ACHN (cell line): ENCODE measurements at regions not wholly inside any gene's neighbourhood (a gene's known extent, or its start where the extent isn't known, plus 50 kb on each side); places are given as distances from the start of the nearest gene placed in this dataset.

Source experiments
- DNase-seq: peaks from one replicate; pipeline ENCODE4 v3.0.0-alpha.2; 2015
- in situ Hi-C: cut with HindIII; loops from 2 replicates; pipeline ENCODE4 v1.10.0; 2017; ENCODE audit warnings: low sequenced_read_pairs, low pct_ligation_motif_present, low pct_unique_long_range_greater_than_20kb

GRCh38 chr3:124210899-124211298 is 219.0 kb upstream of the ROPN1 start:
- in situ Hi-C loops, result no loop called here
- DNase-seq, result no peak

- DNase-seq, result no peak
- in situ Hi-C loops, result no loop called here
Observed at GRCh38 chr3:124213641-124214040, 221.7 kb upstream of the ROPN1 start.

DNA sequence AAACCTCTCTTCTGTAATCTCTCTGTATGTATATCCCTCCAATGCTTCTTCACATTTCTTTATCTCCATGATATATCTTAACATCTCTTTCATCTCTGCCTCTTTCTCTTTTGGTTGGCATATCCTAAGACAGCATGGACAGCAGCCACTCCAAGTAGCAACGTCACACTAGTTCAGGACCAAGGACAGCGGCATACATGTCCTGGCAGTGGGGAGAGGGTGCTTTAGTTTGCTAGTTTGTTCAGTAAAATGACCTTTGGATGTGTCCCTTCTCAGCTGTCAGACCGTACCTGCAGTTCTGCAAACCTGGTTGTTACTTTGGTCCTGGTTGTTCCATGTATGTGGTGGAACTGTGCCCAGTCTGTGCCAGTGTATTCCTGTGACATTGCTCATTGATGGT is 225.6 kb upstream of the ROPN1 start:
- DNase-seq, result peak; percentile 78

DNA sequence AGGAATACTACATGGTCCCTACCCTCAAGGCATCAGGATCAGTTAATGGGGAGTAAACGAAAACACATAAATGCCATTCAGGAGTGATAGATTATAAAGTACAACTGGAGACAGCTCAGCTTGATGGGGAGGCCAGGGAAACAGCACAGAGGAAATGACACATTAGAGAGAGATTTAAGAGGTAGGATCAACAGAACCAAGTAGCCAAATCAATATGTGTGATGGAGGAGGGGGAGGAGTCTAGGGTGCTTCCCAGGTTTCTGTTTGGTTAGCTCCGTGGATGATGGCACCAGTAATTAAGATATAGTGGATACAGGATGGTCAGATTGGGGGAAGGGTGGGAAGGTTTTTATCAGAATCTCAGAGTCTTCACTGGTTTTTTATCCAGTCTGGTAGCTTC is 229.5 kb upstream of the ROPN1 start:
- in situ Hi-C loops, result no loop called here
- DNase-seq, result no peak

More for the DNA sequence above, 225.6 kb upstream of the ROPN1 start:
- in situ Hi-C loops, result no loop called here

- in situ Hi-C loops, result no loop called here
- no peak for DNase-seq
Observed at GRCh38 chr3:124223853-124224252, 231.9 kb upstream of the ROPN1 start.

DNA sequence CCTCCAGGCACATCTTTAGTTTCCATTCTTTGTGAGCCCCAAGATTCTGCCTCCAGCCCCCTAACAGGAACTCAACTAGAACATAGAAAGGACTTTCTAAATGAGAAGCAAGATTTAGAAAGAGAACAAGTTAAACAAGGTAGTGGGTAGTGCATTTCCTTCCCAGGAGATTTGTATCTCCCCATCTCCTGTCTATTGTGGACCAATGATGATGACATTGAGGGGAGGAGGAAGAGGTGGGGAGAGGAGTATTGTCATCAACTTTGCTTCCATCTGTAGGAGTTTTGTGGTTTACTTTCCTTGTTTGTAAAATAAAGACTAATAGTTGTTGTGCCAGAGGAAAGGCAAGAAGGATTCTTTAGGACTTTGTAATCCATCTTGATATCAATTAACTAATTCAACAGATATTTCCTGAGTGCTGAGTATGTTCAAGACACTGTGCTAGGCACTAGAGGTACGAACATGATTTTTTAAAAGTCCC is 235.3 kb upstream of the ROPN1 start:
- DNase-seq, result no peak
- in situ Hi-C loops, result no loop called here

DNA sequence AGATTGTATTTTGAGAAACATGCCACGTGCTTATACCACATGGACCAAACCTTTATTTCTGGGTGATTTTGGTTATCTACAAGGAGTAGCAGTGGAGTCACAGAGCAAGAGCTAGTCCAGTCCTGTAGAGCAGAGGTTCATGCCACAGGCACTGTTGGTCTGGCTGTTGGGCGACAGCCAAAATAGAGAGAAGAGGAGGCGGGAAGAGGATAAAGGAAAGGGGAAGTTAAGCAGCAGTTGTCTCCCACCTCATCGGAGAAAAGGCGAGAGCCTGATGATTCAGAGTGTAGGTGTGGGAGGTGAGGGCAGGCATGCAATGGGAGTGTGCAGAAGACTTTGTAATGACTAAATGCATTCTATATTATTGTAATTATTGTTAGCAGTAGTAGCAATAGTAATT is 237.5 kb upstream of the ROPN1 start:
- no peak for DNase-seq

GRCh38 chr3:124229836-124230235 is 237.9 kb upstream of the ROPN1 start:
- in situ Hi-C loops, result no loop called here
- DNase-seq, result no peak

More for the DNA sequence above, 237.5 kb upstream of the ROPN1 start:
- in situ Hi-C loops, result no loop called here

- in situ Hi-C loops, result no loop called here
- no peak for DNase-seq
Observed at GRCh38 chr3:124230432-124230831, 238.5 kb upstream of the ROPN1 start.

GRCh38 chr3:124230998-124231397 is 239.1 kb upstream of the ROPN1 start:
- in situ Hi-C loops, result no loop called here
- DNase-seq, result no peak

GRCh38 chr3:124234852-124235252 is 242.9 kb upstream of the ROPN1 start:
- in situ Hi-C loops, result no loop called here
- DNase-seq, result no peak

- DNase-seq, result no peak
- in situ Hi-C loops, result no loop called here
Observed at GRCh38 chr3:124235446-124235845, 243.5 kb upstream of the ROPN1 start.

GRCh38 chr3:124243177-124243859 is 251.4 kb upstream of the ROPN1 start:
- no peak for DNase-seq
- in situ Hi-C loops, result no loop called here

- DNase-seq, result no peak
- in situ Hi-C loops, result no loop called here
Observed at GRCh38 chr3:124246376-124246775, 254.5 kb upstream of the ROPN1 start.

DNA sequence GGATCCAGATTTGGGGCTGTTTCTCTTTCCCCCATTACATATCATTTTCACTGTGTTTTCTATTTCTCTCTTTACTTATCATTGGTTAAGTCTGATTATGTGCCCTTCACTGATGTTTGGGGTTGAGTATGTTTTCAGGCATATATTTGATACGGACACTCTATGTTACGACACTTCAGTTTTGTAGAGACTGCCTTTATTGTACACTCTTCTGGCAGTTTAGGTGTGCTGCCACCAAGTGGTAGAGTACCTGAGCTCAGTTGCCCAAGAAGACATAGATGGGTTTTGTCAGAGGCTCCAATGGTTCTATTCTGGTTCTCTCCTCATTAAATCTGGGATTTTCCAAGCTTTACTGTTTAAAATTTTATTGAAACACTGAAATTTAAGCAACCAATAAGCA is 255.0 kb upstream of the ROPN1 start:
- in situ Hi-C loops, result no loop called here
- DNase-seq, result peak; percentile 27

DNA sequence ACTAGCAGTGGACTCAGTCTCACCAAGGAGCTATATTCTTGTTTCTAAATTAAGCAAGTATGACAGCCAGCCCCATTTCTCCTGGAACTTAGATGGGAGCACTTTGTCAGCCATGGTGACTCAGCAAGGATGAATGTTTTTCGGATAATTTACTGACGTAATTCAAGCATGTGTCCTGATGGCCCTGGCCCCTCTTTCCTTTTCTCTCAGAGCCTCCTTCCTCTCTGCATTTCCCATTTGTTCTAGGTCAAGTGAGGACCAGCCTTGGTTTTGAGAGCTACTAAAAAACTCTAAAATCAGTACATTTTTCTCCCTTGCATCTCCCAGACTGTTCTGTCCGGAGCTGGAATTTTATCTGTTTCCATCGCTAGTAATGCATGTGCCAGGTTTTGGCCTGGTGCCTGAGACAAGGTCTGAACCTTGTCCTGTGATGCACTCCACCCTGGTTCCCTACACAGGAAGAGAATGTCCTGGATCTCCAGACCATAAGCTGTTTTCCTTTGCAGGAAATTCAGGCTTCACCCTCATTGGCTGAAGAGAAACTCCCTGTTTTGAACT is 256.6 kb upstream of the ROPN1 start:
- in situ Hi-C loops, result no loop called here
- DNase-seq, result peak; percentile 15

DNA sequence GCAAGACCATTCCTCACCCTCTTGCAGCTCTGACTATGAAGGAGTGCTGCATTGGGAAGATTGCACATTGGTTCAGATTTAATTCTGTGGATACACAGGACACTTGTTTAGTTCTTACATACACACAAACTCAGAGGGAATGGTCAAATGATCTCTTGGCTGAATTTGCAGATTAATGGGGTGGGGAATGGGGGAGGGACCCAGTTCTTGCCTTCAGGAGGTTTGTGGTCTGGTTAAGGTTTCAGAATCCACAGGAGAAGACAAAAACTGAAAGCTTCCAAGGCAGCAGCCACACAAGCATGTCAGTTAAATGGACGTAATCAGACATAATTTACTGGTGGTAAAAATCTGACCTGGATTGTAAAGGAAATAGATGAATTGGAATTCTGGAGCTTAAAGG is 257.1 kb upstream of the ROPN1 start:
- no peak for DNase-seq
- in situ Hi-C loops, result no loop called here

DNA sequence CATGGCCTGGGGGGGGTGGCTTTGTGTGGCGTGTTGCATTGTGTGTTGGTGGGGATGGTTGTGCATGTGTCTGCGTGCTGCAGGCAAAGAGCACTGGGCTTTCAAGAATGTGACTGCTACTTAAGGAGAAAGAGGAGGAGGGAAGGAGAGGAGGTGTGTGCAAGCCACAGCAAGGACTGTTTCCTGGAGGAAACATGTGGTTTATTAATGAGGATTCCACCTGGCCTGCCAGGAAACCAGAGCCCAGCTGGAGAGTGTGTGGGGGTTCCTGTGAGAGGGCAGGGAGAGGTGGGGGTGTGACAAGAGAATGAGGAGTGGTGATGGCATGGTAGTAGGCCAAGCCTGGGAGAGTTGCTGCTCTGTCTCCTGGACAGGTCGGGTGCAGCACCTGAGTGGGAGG is 258.1 kb upstream of the ROPN1 start:
- in situ Hi-C loops, result no loop called here

DNA sequence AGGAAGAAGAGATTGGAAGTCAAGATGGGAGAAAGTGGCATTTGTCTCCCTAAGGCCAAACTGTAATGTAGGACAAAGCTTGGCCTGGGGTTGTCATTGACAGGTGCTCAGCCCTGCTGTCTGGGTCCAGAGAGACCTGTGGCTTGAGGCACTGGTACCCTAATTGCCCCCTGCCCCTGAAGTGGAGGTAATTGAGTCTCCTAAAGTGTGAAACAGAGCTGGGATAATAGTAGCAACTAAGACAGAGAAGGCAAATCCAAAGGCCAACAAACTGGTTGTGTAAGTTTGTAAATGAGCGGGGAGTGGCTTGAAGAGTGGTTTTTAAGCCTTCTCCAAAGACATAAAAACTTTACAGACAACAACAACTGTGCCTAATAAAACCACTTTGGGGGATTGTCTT is 264.2 kb upstream of the ROPN1 start:
- in situ Hi-C loops, result no loop called here
- no peak for DNase-seq

More for the DNA sequence above, 258.1 kb upstream of the ROPN1 start:
- no peak for DNase-seq

GRCh38 chr3:124256599-124256998 is 264.7 kb upstream of the ROPN1 start:
- in situ Hi-C loops, result no loop called here
- no peak for DNase-seq
